ENCODE measurements at regions not wholly inside any gene's neighbourhood (a gene's known extent, or its start where the extent isn't known, plus 50 kb on each side); places are given as distances from the start of the nearest gene placed in this dataset.

DNA sequence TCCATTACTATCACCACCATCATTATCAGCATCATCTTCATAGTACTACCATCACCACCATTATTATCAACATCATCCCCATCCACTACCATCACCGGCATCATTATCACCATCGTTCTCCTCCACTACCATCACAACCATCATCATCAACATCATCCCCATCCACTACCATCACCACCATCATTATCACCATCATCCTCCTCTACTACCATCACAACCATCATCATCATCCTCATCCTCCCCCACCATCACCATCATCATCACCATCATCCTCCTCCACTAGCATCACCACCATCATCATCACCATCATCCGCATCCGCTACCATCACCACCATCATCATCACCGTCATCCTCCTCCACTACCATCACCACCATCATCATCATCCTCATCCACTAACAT lies 639.8 kb upstream of the RBFOX1 start:
- TF ChIP-seq ZNF274 (IDR thresholded peaks at IDR 0.05; ENCODE audit: low read depth, low read length) (no peak), YY1 (IDR thresholded peaks at IDR 0.05; ENCODE audit: insufficient read depth, insufficient read length) (no peak)
